ENCODE measurements at regions not wholly inside any gene's neighbourhood (a gene's known extent, or its start where the extent isn't known, plus 50 kb on each side); places are given as distances from the start of the nearest gene placed in this dataset.

DNA sequence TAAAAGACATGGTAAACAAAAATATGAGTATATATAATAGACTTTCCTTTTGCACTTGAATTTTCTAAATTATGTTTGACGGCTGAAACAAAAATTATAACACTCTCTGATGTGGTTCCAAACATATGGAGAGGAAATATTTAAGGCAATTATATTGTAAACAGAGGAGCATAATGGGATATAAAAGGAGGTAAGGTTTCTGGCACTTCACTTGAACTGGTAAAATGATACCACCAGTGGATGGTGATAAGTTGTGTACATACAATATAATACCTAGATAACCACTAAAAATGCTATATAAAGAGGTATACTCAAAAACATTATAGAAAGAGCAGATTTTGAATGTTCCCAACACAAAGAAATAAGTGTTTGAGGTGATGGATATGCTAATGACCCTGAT lies 192.9 kb upstream of the RAD23B start:
- no peaks in the 10 kb centered on the region for H3K79me2 ChIP-seq (ENCODE audit: control insufficient read depth, insufficient read depth, low read length)
- H3K4me1 ChIP-seq (ENCODE audit: control insufficient read depth in 2 of 2, insufficient read depth in 2 of 2, low read length in 2 of 2), result no peaks in the 10 kb centered on the region
- no peak overlapping the region for H3K27ac Mint-ChIP-seq
- peaks cover 0 to 3% (median 0%) of the 10 kb centered on the region in 4 experiments for H3K27me3 ChIP-seq (replicated peaks in 1 of 4; ENCODE audit: control extremely low read depth in 1 of 4, control insufficient read depth in 3 of 4, insufficient read depth in 4 of 4, low read length in 3 of 4)
- intact Hi-C loops (cut with micrococcal nuclease), result no loop called here
- no peak overlapping the region for H3K4me3 Mint-ChIP-seq
- no peaks in the 10 kb centered on the region for H3K36me3 ChIP-seq (replicated peaks in 1 of 2; ENCODE audit: control extremely low read depth in 1 of 2, control insufficient read depth in 1 of 2, extremely low read depth in 1 of 2, insufficient read depth in 2 of 2, low read length in 1 of 2)
- H3K4me2 ChIP-seq (replicated peaks; ENCODE audit: low read depth, low read length, poor library complexity, severe bottlenecking), result no peak overlapping the region
- ChIA-PET CTCF (no interaction called here), POLR2A (no interaction called here)
- no CpG with 5 or more reads among the region's 1 CpG for WGBS (ENCODE audit: insufficient coverage)
- peaks cover 32% of the 10 kb centered on the region for H3K27me3 Mint-ChIP-seq
- DNase-seq, result no peak
- H3K4me3 ChIP-seq (ENCODE audit: control extremely low read depth in 1 of 5, extremely low read depth in 1 of 5, insufficient read depth in 1 of 5, low read depth in 2 of 5, low read length in 4 of 5), result no peak overlapping the region
- ATAC-seq (ENCODE audit: low read depth), result no peak
- no peak overlapping the region for H2AFZ ChIP-seq (ENCODE audit: insufficient read depth, low read depth, low read length, poor library complexity, severe bottlenecking)
- no peak overlapping the region for H3K27ac ChIP-seq (ENCODE audit: low read length in 2 of 2)
- TF ChIP-seq EZH2 (IDR thresholded peaks at IDR 0.05; ENCODE audit: borderline replicate concordance, insufficient read depth, low read depth, low read length, poor library complexity, severe bottlenecking), result no peak
- TF ChIP-seq, protein P1, sequence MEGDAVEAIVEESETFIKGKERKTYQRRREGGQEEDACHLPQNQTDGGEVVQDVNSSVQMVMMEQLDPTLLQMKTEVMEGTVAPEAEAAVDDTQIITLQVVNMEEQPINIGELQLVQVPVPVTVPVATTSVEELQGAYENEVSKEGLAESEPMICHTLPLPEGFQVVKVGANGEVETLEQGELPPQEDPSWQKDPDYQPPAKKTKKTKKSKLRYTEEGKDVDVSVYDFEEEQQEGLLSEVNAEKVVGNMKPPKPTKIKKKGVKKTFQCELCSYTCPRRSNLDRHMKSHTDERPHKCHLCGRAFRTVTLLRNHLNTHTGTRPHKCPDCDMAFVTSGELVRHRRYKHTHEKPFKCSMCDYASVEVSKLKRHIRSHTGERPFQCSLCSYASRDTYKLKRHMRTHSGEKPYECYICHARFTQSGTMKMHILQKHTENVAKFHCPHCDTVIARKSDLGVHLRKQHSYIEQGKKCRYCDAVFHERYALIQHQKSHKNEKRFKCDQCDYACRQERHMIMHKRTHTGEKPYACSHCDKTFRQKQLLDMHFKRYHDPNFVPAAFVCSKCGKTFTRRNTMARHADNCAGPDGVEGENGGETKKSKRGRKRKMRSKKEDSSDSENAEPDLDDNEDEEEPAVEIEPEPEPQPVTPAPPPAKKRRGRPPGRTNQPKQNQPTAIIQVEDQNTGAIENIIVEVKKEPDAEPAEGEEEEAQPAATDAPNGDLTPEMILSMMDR (IDR thresholded peaks at IDR 0.05), result no peak
- H3K4me1 Mint-ChIP-seq, result no peaks in the 10 kb centered on the region
- no peak overlapping the region for H3K9ac ChIP-seq (ENCODE audit: low read length)
- no peaks in the 10 kb centered on the region for H4K20me1 ChIP-seq (ENCODE audit: control insufficient read depth, insufficient read depth, low read length, poor library complexity, severe bottlenecking)
- no peaks in the 10 kb centered on the region for H3K9me3 ChIP-seq (ENCODE audit: control extremely low read depth in 1 of 3, control insufficient read depth in 2 of 3, insufficient read depth in 1 of 3, low read length in 2 of 3)
- H3K9me3 Mint-ChIP-seq (ENCODE audit: insufficient read depth), result peaks cover 4% of the 10 kb centered on the region

DNA sequence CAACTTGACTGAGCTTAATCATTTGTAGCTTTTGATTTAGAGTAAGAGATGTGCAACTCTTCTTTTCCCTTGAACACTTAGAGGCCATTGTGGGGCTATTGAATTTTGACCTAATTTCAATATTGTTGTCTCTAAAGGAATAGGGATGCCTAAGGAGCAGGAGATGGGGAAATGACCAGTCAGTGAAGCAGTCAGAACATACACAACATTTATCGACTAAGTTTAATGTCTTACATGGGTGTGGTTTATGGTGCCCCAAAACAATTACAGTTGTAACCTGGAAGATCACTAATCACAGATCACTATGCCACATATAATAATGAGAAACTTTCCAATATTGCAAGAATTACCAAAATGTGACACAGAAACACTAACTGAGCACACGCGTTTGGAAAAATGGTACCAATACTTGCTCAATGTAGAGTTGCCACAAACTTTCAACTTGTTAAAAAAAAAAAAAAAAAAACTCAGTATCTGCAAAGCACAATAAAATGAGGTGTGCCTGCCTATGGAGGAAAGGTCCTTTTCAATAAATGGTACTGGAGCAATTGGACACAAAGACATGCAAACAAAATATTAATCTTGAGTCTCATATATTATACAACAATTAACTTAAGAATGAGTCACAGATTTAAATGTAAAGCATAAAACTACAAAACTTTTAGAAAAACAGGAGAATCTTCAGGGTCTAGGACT lies 189.6 kb upstream of the RAD23B start:
- Mint-ChIP-seq H3K27me3 (peaks cover 13% of the 10 kb centered on the region), H3K4me1 (no peaks in the 10 kb centered on the region), H3K27ac (no peak overlapping the region), H3K9me3 (ENCODE audit: insufficient read depth) (peaks cover 4% of the 10 kb centered on the region), H3K4me3 (no peak overlapping the region)
- no peaks in the 10 kb centered on the region for H3K4me1 ChIP-seq (ENCODE audit: control insufficient read depth in 2 of 2, insufficient read depth in 2 of 2, low read length in 2 of 2)
- H3K4me3 ChIP-seq (ENCODE audit: control extremely low read depth in 1 of 5, extremely low read depth in 1 of 5, insufficient read depth in 1 of 5, low read depth in 2 of 5, low read length in 4 of 5), result no peak overlapping the region
- no peak overlapping the region for H3K27ac ChIP-seq (ENCODE audit: low read length in 2 of 2)
- no peaks in the 10 kb centered on the region for H3K36me3 ChIP-seq (replicated peaks in 1 of 2; ENCODE audit: control extremely low read depth in 1 of 2, control insufficient read depth in 1 of 2, extremely low read depth in 1 of 2, insufficient read depth in 2 of 2, low read length in 1 of 2)
- no peak for DNase-seq
- TF ChIP-seq EZH2 (IDR thresholded peaks at IDR 0.05; ENCODE audit: borderline replicate concordance, insufficient read depth, low read depth, low read length, poor library complexity, severe bottlenecking), result no peak
- TF ChIP-seq, protein P1 (IDR thresholded peaks at IDR 0.05), result no peak
- H3K27me3 ChIP-seq (replicated peaks in 1 of 4; ENCODE audit: control extremely low read depth in 1 of 4, control insufficient read depth in 3 of 4, insufficient read depth in 4 of 4, low read length in 3 of 4), result no peaks in the 10 kb centered on the region
- no peaks in the 10 kb centered on the region for H3K9me3 ChIP-seq (ENCODE audit: control extremely low read depth in 1 of 3, control insufficient read depth in 2 of 3, insufficient read depth in 1 of 3, low read length in 2 of 3)
- no peak for ATAC-seq (ENCODE audit: low read depth)
- POLR2A ChIA-PET, result no interaction called here
- H2AFZ ChIP-seq (ENCODE audit: insufficient read depth, low read depth, low read length, poor library complexity, severe bottlenecking), result no peak overlapping the region
- H3K4me2 ChIP-seq (replicated peaks; ENCODE audit: low read depth, low read length, poor library complexity, severe bottlenecking), result no peak overlapping the region
- intact Hi-C loops (cut with micrococcal nuclease), result no loop called here
- no peaks in the 10 kb centered on the region for H3K79me2 ChIP-seq (ENCODE audit: control insufficient read depth, insufficient read depth, low read length)
- CTCF ChIA-PET, result no interaction called here
- H4K20me1 ChIP-seq (ENCODE audit: control insufficient read depth, insufficient read depth, low read length, poor library complexity, severe bottlenecking), result no peaks in the 10 kb centered on the region
- no CpG with 5 or more reads among the region's 3 CpGs for WGBS (ENCODE audit: insufficient coverage)
- no peak overlapping the region for H3K9ac ChIP-seq (ENCODE audit: low read length)
